Activated T-helper 17 cell treated with anti-CD3 and anti-CD28 coated beads, Interleukin-2, amount 50 U/mL, for 72 hours (primary cell): ENCODE measurements at regions not wholly inside any gene's neighbourhood (a gene's known extent, or its start where the extent isn't known, plus 50 kb on each side); places are given as distances from the start of the nearest gene placed in this dataset.
"Not testable (repeated sequence)": the region's sequence is repeated elsewhere in the genome, so short reads cannot be mapped to it uniquely, and the experiment has no call there.

Experiments
- ATAC-seq: fragments of 150-1000 bp; cut with Tn5 transposase; replicated peaks from 2 replicates; pipeline ENCODE4 v1.10.0; 2021; ENCODE audit warnings: mild to moderate bottlenecking, moderate library complexity
- H3K27ac Mint-ChIP-seq: one replicate; pipeline ENCODE4 v1.8.0; 2022; ENCODE audit warnings: mixed read lengths
- H3K27me3 Mint-ChIP-seq: one replicate; pipeline ENCODE4 v1.8.0; 2022; ENCODE audit warnings: mixed read lengths
- H3K36me3 Mint-ChIP-seq: one replicate; pipeline ENCODE4 v1.8.0; 2022; ENCODE audit warnings: low read depth, mild to moderate bottlenecking, mixed read lengths
- H3K4me1 Mint-ChIP-seq: one replicate; pipeline ENCODE4 v1.8.0; 2022; ENCODE audit warnings: mixed read lengths
- H3K4me3 Mint-ChIP-seq: one replicate; pipeline ENCODE4 v1.8.0; 2022; ENCODE audit warnings: mild to moderate bottlenecking, mixed read lengths
- H3K9me3 Mint-ChIP-seq: one replicate; pipeline ENCODE4 v1.8.0; 2022; ENCODE audit warnings: mixed read lengths

DNA sequence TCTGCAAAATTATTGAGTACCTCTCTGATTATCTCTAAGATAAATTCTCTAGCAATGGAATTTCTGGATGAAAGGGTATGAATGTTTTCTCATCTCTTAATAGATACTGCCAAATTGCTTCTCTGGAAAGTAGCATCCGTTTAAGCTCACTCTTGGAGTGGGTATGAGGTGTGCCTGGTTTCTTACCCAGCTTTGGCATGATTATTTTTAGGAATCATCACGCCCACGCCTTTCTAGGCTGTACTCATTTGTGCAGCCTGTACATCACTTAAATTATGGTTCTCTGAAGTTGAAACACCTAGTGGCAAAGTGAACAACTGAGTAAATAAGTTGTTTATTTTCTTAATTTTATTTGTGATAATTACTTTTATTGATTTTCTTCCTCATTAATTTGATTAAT lies 156.5 kb upstream of the IL12B start:
- no peaks in the 10 kb centered on the region for H3K36me3 Mint-ChIP-seq
- H3K27me3 Mint-ChIP-seq: no peaks in the 10 kb centered on the region
- H3K9me3 Mint-ChIP-seq: no peaks in the 10 kb centered on the region
- no peak overlapping the region for H3K27ac Mint-ChIP-seq
- H3K4me3 Mint-ChIP-seq: no peak overlapping the region
- no peak for ATAC-seq
- H3K4me1 Mint-ChIP-seq: no peaks in the 10 kb centered on the region

GRCh38 chr5:159488516-159488915 lies 158.2 kb upstream of the IL12B start:
- Mint-ChIP-seq H3K27me3 (no peaks in the 10 kb centered on the region), H3K4me3 (no peak overlapping the region), H3K4me1 (no peaks in the 10 kb centered on the region), H3K36me3 (no peaks in the 10 kb centered on the region), H3K9me3 (no peaks in the 10 kb centered on the region), H3K27ac (no peak overlapping the region)
- no peak for ATAC-seq

DNA sequence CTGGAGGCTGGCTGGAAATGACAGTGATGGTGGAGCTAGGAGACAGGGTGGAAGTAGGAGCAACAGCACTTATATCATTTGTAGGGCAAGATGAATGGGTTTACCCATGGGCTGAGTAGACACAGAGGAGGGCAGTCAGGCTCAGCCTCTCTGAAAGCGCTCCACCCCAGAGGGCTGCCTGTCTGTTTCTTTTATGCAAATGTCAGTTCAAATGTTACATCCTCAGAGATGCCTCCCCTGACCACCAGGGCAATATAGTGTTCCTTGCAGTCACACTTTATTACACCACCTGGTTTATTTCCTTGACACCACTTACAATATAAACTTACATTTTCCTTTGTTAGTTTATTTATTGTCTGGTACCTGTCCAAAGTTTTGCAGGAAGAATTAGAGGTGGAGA lies 159.5 kb upstream of the IL12B start:
- no peak overlapping the region for H3K27ac Mint-ChIP-seq
- no peaks in the 10 kb centered on the region for H3K27me3 Mint-ChIP-seq
- no peaks in the 10 kb centered on the region for H3K9me3 Mint-ChIP-seq
- ATAC-seq: no peak
- no peaks in the 10 kb centered on the region for H3K4me1 Mint-ChIP-seq
- no peaks in the 10 kb centered on the region for H3K36me3 Mint-ChIP-seq
- no peak overlapping the region for H3K4me3 Mint-ChIP-seq

GRCh38 chr5:159490507-159490906 lies 160.2 kb upstream of the IL12B start:
- Mint-ChIP-seq H3K4me1 (no peaks in the 10 kb centered on the region), H3K27me3 (peaks cover 3% of the 10 kb centered on the region), H3K27ac (no peak overlapping the region), H3K4me3 (no peak overlapping the region), H3K36me3 (no peaks in the 10 kb centered on the region), H3K9me3 (no peaks in the 10 kb centered on the region)
- ATAC-seq: no peak

DNA sequence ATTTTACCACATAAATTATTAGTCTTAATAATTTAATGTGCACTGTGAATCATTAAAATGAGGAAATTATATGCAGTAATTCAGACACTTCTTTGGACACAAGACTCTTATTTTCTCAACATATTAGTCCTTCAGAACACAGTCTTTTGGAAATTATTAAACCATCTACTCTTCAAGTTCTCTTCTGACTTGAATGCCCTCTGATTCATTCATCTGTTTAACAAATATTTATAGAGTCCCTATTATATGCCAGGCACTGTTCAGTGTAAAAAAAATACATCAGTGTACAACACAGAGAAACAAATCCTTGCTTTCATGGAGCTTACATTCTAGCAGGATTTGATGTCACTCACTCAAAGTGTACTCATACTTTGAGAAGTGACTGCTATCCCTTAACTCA lies 163.4 kb upstream of the IL12B start:
- no peak overlapping the region for H3K4me3 Mint-ChIP-seq
- no peak for ATAC-seq
- H3K27me3 Mint-ChIP-seq: peaks cover 3% of the 10 kb centered on the region
- H3K9me3 Mint-ChIP-seq: no peaks in the 10 kb centered on the region
- no peaks in the 10 kb centered on the region for H3K4me1 Mint-ChIP-seq
- no peak overlapping the region for H3K27ac Mint-ChIP-seq
- no peaks in the 10 kb centered on the region for H3K36me3 Mint-ChIP-seq

DNA sequence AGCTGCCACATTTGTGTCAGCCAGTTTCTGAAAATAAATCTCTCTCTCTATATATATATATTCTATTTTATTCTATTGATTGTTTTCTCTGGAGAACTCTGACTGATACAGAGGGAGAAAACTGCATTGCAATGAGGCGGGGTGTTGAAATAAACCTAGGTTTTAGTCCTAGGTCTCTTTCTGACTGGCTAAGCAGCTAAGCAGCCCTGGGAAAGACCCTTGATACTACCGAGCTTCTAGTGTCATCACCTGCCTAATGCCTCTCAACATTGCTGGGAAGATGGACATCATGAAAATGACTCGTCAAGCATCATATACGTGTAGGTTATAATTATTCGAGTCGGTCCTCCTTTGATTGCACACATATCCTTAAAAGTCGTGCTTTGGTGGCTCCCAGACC lies 166.5 kb upstream of the IL12B start:
- H3K4me1 Mint-ChIP-seq: no peaks in the 10 kb centered on the region
- no peak overlapping the region for H3K4me3 Mint-ChIP-seq
- H3K27me3 Mint-ChIP-seq: peaks cover 3% of the 10 kb centered on the region
- H3K36me3 Mint-ChIP-seq: no peaks in the 10 kb centered on the region
- no peaks in the 10 kb centered on the region for H3K9me3 Mint-ChIP-seq
- no peak for ATAC-seq
- H3K27ac Mint-ChIP-seq: no peak overlapping the region

GRCh38 chr5:159497221-159497620 lies 166.9 kb upstream of the IL12B start:
- Mint-ChIP-seq H3K27me3 (peaks cover 3% of the 10 kb centered on the region), H3K36me3 (no peaks in the 10 kb centered on the region), H3K9me3 (no peaks in the 10 kb centered on the region), H3K4me1 (no peaks in the 10 kb centered on the region), H3K4me3 (no peak overlapping the region), H3K27ac (no peak overlapping the region)
- no peak for ATAC-seq

DNA sequence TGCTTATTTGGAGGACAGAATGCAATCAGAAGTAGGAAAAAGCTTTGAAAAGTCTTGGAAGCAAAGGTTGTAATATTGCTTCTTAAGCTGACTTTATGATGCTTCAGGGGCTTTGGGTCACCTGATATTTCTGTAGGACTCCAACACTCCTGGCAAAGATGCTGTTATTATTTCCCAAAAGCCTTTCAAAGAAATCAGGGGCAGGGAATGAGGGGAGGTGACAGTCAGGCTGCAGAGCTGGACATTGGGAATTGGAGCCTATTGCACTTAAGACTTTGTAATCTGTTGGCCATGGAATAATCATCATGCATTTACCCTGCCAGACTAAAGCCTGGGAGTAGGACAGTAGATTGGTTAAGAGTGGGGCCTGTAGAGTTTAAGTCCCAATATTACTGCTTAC lies 168.3 kb upstream of the IL12B start:
- Mint-ChIP-seq H3K27me3 (peaks cover 3% of the 10 kb centered on the region), H3K9me3 (no peaks in the 10 kb centered on the region), H3K4me1 (no peaks in the 10 kb centered on the region), H3K27ac (no peak overlapping the region), H3K4me3 (no peak overlapping the region), H3K36me3 (no peaks in the 10 kb centered on the region)
- no peak for ATAC-seq

GRCh38 chr5:159502116-159502515 lies 171.8 kb upstream of the IL12B start:
- not testable (repeated sequence) for ATAC-seq, H3K36me3 Mint-ChIP-seq, H3K27ac Mint-ChIP-seq, H3K27me3 Mint-ChIP-seq, H3K9me3 Mint-ChIP-seq, H3K4me3 Mint-ChIP-seq, H3K4me1 Mint-ChIP-seq

DNA sequence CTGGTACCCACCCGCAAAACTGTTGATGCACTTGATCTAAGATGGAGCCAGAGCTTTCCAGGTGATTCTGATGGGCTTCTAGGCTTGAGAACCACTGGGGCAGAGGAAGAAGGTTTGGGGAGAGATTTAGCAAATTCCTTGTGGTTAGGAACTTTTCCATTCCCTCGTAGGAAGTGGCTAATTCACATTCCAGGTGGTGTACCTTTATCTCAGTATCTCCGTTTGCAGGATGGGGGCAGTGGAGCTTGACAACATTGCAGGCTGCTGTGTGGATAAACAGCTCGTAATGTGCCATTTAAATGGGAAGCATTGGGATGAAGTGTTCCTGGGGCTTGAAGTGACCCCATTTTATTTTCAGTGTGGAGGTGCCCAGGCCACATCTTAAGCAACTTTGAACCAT lies 172.9 kb upstream of the IL12B start:
- Mint-ChIP-seq H3K36me3 (no peaks in the 10 kb centered on the region), H3K27me3 (no peaks in the 10 kb centered on the region), H3K27ac (no peak overlapping the region), H3K9me3 (no peaks in the 10 kb centered on the region), H3K4me1 (no peaks in the 10 kb centered on the region), H3K4me3 (no peak overlapping the region)
- ATAC-seq: no peak

DNA sequence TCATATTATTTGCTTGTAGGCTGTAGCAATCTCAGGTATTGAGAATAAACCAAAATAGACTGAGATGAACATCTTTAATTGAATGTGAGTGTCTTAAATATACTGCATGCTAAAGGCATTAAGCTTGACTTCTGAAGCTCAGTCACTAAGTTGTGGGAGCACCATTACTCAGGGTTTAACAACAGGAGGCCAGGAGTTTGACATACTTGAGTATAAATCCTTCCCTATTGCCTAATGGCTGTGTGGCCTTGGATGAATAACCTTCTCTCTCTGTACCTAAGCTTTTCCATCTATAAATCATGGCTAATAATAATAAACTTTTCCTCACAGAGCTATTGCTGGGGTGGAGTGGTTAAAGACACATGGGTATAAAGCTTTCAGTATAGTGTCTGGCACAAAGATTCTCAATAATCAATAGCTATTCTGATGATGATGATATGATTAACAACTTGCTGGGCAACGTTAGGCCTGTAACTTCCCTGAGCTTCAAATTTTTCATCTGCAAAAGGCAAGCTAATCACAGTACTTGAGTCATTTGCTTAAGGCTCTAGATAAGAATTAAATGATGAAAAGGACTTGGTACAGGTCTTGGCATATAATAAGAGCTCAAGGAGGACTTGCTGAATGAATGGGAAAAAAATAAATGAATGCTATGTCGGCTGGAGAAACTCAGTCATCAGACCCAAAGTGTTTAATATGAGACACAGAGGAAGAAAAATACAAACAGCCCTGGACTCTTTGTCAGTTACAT lies 174.0 kb upstream of the IL12B start:
- Mint-ChIP-seq H3K36me3 (no peaks in the 10 kb centered on the region), H3K27ac (no peak overlapping the region), H3K4me3 (no peak overlapping the region), H3K27me3 (no peaks in the 10 kb centered on the region), H3K9me3 (no peaks in the 10 kb centered on the region), H3K4me1 (no peaks in the 10 kb centered on the region)
- ATAC-seq: no peak

- H3K27ac Mint-ChIP-seq: no peak overlapping the region
- no peak overlapping the region for H3K4me3 Mint-ChIP-seq
- no peaks in the 10 kb centered on the region for H3K9me3 Mint-ChIP-seq
- no peaks in the 10 kb centered on the region for H3K36me3 Mint-ChIP-seq
- no peaks in the 10 kb centered on the region for H3K27me3 Mint-ChIP-seq
- ATAC-seq: no peak
- H3K4me1 Mint-ChIP-seq: no peaks in the 10 kb centered on the region
These were observed 174.6 kb upstream of the IL12B start for GRCh38 chr5:159504857-159505304.

GRCh38 chr5:159507055-159507454 lies 176.8 kb upstream of the IL12B start:
- no peaks in the 10 kb centered on the region for H3K4me1 Mint-ChIP-seq

GRCh38 chr5:159507661-159508060 lies 177.4 kb upstream of the IL12B start:
- Mint-ChIP-seq H3K27ac (no peak overlapping the region), H3K4me1 (no peaks in the 10 kb centered on the region), H3K27me3 (peaks cover 3% of the 10 kb centered on the region), H3K9me3 (no peaks in the 10 kb centered on the region), H3K4me3 (no peak overlapping the region), H3K36me3 (no peaks in the 10 kb centered on the region)
- no peak for ATAC-seq

More at GRCh38 chr5:159507055-159507454, 176.8 kb upstream of the IL12B start:
- Mint-ChIP-seq H3K27me3 (no peaks in the 10 kb centered on the region), H3K4me3 (no peak overlapping the region), H3K36me3 (no peaks in the 10 kb centered on the region), H3K9me3 (no peaks in the 10 kb centered on the region), H3K27ac (no peak overlapping the region)
- ATAC-seq: no peak

- H3K36me3 Mint-ChIP-seq: no peaks in the 10 kb centered on the region
- H3K27me3 Mint-ChIP-seq: peaks cover 3% of the 10 kb centered on the region
- H3K4me3 Mint-ChIP-seq: no peak overlapping the region
- H3K9me3 Mint-ChIP-seq: no peaks in the 10 kb centered on the region
- no peak for ATAC-seq
- no peaks in the 10 kb centered on the region for H3K4me1 Mint-ChIP-seq
- no peak overlapping the region for H3K27ac Mint-ChIP-seq
These were observed 178.1 kb upstream of the IL12B start for GRCh38 chr5:159508344-159508743.
